ENCODE measurements at regions not wholly inside any gene's neighbourhood (a gene's known extent, or its start where the extent isn't known, plus 50 kb on each side); places are given as distances from the start of the nearest gene placed in this dataset.
"Not testable (repeated sequence)": the region's sequence is repeated elsewhere in the genome, so short reads cannot be mapped to it uniquely, and the experiment has no call there.

DNA sequence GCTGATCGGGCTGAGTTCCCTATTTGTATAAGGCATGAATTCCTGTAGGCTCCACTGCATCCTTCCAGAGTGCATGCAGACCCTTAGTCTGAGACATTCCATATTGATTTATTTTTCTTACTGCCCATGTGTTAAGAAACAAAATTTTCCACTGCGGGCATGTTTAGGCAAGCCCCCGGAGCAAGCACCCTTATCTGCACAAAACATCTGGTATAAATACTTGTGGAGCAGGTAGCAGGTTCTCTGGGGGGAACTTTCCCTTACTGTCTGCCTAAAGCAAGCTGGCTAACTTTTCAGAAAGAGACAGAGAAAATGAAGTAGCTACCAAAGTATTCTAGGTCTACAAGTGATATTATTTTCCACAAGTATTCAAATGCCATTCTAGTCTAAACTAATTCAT, 1338.5 kb upstream of the PCDH10 start:
- not testable (repeated sequence) for TF ChIP-seq TARDBP (IDR thresholded peaks at IDR 0.05); ELF4 (IDR thresholded peaks at IDR 0.05); SP1 (IDR thresholded peaks at IDR 0.05); CTBP1 (IDR thresholded peaks at IDR 0.05; ENCODE audit: borderline replicate concordance); FOXM1 (IDR thresholded peaks at IDR 0.05; ENCODE audit: borderline replicate concordance); SUZ12 (IDR thresholded peaks at IDR 0.05); NFRKB (IDR thresholded peaks at IDR 0.05); L3MBTL2 (conservative IDR thresholded peaks at IDR 0.05); FOXK2 (IDR thresholded peaks at IDR 0.05); HDGF (IDR thresholded peaks at IDR 0.05; ENCODE audit: borderline replicate concordance); FOXA1 (IDR thresholded peaks at IDR 0.05); ZNF384 (IDR thresholded peaks at IDR 0.05)
- TF ChIP-seq, protein P1, sequence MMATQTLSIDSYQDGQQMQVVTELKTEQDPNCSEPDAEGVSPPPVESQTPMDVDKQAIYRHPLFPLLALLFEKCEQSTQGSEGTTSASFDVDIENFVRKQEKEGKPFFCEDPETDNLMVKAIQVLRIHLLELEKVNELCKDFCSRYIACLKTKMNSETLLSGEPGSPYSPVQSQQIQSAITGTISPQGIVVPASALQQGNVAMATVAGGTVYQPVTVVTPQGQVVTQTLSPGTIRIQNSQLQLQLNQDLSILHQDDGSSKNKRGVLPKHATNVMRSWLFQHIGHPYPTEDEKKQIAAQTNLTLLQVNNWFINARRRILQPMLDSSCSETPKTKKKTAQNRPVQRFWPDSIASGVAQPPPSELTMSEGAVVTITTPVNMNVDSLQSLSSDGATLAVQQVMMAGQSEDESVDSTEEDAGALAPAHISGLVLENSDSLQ (IDR thresholded peaks at IDR 0.05): not testable (repeated sequence)

Data from HEK293T (cell line).